ENCODE measurements at regions not wholly inside any gene's neighbourhood (a gene's known extent, or its start where the extent isn't known, plus 50 kb on each side); places are given as distances from the start of the nearest gene placed in this dataset.
"Not testable (repeated sequence)": the region's sequence is repeated elsewhere in the genome, so short reads cannot be mapped to it uniquely, and the experiment has no call there.

GRCh38 chr1:221527886-221528624 is 213.8 kb downstream of the DUSP10 start:
- Histone ChIP-seq H3K27me3 (ENCODE audit: control insufficient read depth, extremely low read depth, insufficient read depth, low read length) (no peaks in the 10 kb centered on the region), H3K27ac (ENCODE audit: control insufficient read depth, insufficient read depth, low read length) (no peak overlapping the region), H4K20me1 (ENCODE audit: control insufficient read depth, extremely low read depth, insufficient read depth, low read length) (no peaks in the 10 kb centered on the region), H3K4me1 (ENCODE audit: control insufficient read depth, extremely low read depth, insufficient read depth, low read length) (no peaks in the 10 kb centered on the region), H3K9ac (ENCODE audit: control insufficient read depth, extremely low read depth, insufficient read depth, low read length) (no peak overlapping the region), H2AFZ (ENCODE audit: control insufficient read depth, low read length) (no peak overlapping the region), H3K4me2 (ENCODE audit: control insufficient read depth, extremely low read depth, insufficient read depth, low read depth, low read length) (no peak overlapping the region), H3K9me3 (ENCODE audit: control insufficient read depth, low read depth, low read length) (no peaks in the 10 kb centered on the region), H3K79me2 (ENCODE audit: control insufficient read depth, insufficient read depth, low read length) (no peaks in the 10 kb centered on the region), H3K36me3 (ENCODE audit: control insufficient read depth in 2 of 2, extremely low read depth in 1 of 2, insufficient read depth in 2 of 2, low read length in 2 of 2) (no peaks in the 10 kb centered on the region), H3K4me3 (ENCODE audit: control insufficient read depth in 2 of 3, extremely low read depth in 1 of 3, insufficient read depth in 2 of 3, low read depth in 1 of 3, low read length in 3 of 3) (no peak overlapping the region), H3K9me1 (ENCODE audit: control insufficient read depth, extremely low read depth, insufficient read depth, low read length) (no peaks in the 10 kb centered on the region)
- DNase-seq (ENCODE audit: low read depth, low spot score) (no peak), FAIRE-seq (no peak)
- TF ChIP-seq CTCF (optimal IDR thresholded peaks at IDR 0.05 in 1 of 3, IDR thresholded peaks at IDR 0.05 in 1 of 3, conservative IDR thresholded peaks at IDR 0.05 in 1 of 3; ENCODE audit: extremely low read depth in 1 of 3, insufficient read depth in 2 of 3, low read length in 3 of 3) (no peak), EZH2 (IDR thresholded peaks at IDR 0.05; ENCODE audit: low read length) (no peak)
- dilution Hi-C loops (cut with MboI; ENCODE audit: extremely low pct_ligation_motif_present, low sequenced_read_pairs) = no loop called here

DNA sequence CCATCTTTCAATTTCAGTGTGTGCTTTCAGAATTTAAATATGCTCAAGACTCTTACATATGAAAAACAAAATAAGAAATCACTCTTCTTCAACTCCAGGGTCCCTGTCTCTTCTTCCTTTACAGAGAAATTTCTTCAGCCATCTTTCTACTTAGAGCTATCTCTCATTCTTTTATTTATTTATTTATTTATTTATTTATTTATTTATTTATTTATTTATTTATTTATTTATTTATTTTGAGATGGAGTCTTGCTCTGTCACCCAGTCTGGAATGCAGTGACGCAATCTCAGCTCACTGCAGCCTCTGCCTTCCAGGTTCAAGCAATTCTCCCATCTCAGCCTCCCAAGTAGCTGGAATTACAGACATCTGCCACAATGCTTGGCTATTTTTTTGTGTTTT is 211.7 kb downstream of the DUSP10 start:
- DNase-seq (ENCODE audit: low read depth, low spot score); dilution Hi-C loops (cut with MboI; ENCODE audit: extremely low pct_ligation_motif_present, low sequenced_read_pairs); H3K36me3 ChIP-seq (ENCODE audit: control insufficient read depth in 2 of 2, extremely low read depth in 1 of 2, insufficient read depth in 2 of 2, low read length in 2 of 2); H3K4me3 ChIP-seq (ENCODE audit: control insufficient read depth in 2 of 3, extremely low read depth in 1 of 3, insufficient read depth in 2 of 3, low read depth in 1 of 3, low read length in 3 of 3); H3K27ac ChIP-seq (ENCODE audit: control insufficient read depth, insufficient read depth, low read length); H3K9me1 ChIP-seq (ENCODE audit: control insufficient read depth, extremely low read depth, insufficient read depth, low read length); H2AFZ ChIP-seq (ENCODE audit: control insufficient read depth, low read length); H3K27me3 ChIP-seq (ENCODE audit: control insufficient read depth, extremely low read depth, insufficient read depth, low read length); H3K4me2 ChIP-seq (ENCODE audit: control insufficient read depth, extremely low read depth, insufficient read depth, low read depth, low read length); H3K9me3 ChIP-seq (ENCODE audit: control insufficient read depth, low read depth, low read length); H3K4me1 ChIP-seq (ENCODE audit: control insufficient read depth, extremely low read depth, insufficient read depth, low read length); FAIRE-seq; H4K20me1 ChIP-seq (ENCODE audit: control insufficient read depth, extremely low read depth, insufficient read depth, low read length); H3K9ac ChIP-seq (ENCODE audit: control insufficient read depth, extremely low read depth, insufficient read depth, low read length); H3K79me2 ChIP-seq (ENCODE audit: control insufficient read depth, insufficient read depth, low read length): not testable (repeated sequence)

- H3K4me2 ChIP-seq (ENCODE audit: control insufficient read depth, extremely low read depth, insufficient read depth, low read depth, low read length) = no peak overlapping the region
- dilution Hi-C loops (cut with MboI; ENCODE audit: extremely low pct_ligation_motif_present, low sequenced_read_pairs) = no loop called here
- H4K20me1 ChIP-seq (ENCODE audit: control insufficient read depth, extremely low read depth, insufficient read depth, low read length) = no peaks in the 10 kb centered on the region
- DNase-seq (ENCODE audit: low read depth, low spot score) = no peak
- no peaks in the 10 kb centered on the region for H3K9me1 ChIP-seq (ENCODE audit: control insufficient read depth, extremely low read depth, insufficient read depth, low read length)
- no peak overlapping the region for H3K27ac ChIP-seq (ENCODE audit: control insufficient read depth, insufficient read depth, low read length)
- no peaks in the 10 kb centered on the region for H3K79me2 ChIP-seq (ENCODE audit: control insufficient read depth, insufficient read depth, low read length)
- H2AFZ ChIP-seq (ENCODE audit: control insufficient read depth, low read length) = no peak overlapping the region
- H3K36me3 ChIP-seq (ENCODE audit: control insufficient read depth in 2 of 2, extremely low read depth in 1 of 2, insufficient read depth in 2 of 2, low read length in 2 of 2) = no peaks in the 10 kb centered on the region
- H3K4me1 ChIP-seq (ENCODE audit: control insufficient read depth, extremely low read depth, insufficient read depth, low read length) = no peaks in the 10 kb centered on the region
- FAIRE-seq = no peak
- no peak overlapping the region for H3K4me3 ChIP-seq (ENCODE audit: control insufficient read depth in 2 of 3, extremely low read depth in 1 of 3, insufficient read depth in 2 of 3, low read depth in 1 of 3, low read length in 3 of 3)
- TF ChIP-seq EZH2 (IDR thresholded peaks at IDR 0.05; ENCODE audit: low read length) (no peak), CTCF (optimal IDR thresholded peaks at IDR 0.05 in 1 of 3, IDR thresholded peaks at IDR 0.05 in 1 of 3, conservative IDR thresholded peaks at IDR 0.05 in 1 of 3; ENCODE audit: extremely low read depth in 1 of 3, insufficient read depth in 2 of 3, low read length in 3 of 3) (no peak)
- H3K9me3 ChIP-seq (ENCODE audit: control insufficient read depth, low read depth, low read length) = no peaks in the 10 kb centered on the region
- H3K9ac ChIP-seq (ENCODE audit: control insufficient read depth, extremely low read depth, insufficient read depth, low read length) = no peak overlapping the region
- H3K27me3 ChIP-seq (ENCODE audit: control insufficient read depth, extremely low read depth, insufficient read depth, low read length) = no peaks in the 10 kb centered on the region
These were observed 211.1 kb downstream of the DUSP10 start for GRCh38 chr1:221530791-221531190.
